ENCODE measurements at regions not wholly inside any gene's neighbourhood (a gene's known extent, or its start where the extent isn't known, plus 50 kb on each side); places are given as distances from the start of the nearest gene placed in this dataset.

DNA sequence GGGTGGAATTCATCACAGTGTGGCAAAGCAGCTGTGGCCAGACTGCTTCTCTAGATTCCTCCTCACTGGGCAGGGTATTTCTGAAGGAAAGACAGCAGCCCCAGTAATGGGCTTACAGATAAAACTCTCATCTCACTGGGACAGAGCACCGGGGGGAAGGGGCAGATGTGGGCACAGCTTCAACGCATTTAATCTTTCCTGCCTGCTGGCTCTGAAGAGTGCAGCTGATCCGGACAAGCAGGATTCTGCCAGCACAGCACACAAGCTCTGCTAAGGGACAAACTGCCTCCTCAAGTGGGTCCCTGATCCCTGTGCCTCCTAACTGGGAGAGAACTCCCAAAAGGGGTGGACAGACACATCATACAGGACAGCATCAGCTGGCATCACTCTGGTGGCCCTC is 779.9 kb upstream of the CNTNAP5 start (continued):
- no peak for TF ChIP-seq ZNF768 (tag by site-specific recombination; IDR thresholded peaks at IDR 0.05)

DNA sequence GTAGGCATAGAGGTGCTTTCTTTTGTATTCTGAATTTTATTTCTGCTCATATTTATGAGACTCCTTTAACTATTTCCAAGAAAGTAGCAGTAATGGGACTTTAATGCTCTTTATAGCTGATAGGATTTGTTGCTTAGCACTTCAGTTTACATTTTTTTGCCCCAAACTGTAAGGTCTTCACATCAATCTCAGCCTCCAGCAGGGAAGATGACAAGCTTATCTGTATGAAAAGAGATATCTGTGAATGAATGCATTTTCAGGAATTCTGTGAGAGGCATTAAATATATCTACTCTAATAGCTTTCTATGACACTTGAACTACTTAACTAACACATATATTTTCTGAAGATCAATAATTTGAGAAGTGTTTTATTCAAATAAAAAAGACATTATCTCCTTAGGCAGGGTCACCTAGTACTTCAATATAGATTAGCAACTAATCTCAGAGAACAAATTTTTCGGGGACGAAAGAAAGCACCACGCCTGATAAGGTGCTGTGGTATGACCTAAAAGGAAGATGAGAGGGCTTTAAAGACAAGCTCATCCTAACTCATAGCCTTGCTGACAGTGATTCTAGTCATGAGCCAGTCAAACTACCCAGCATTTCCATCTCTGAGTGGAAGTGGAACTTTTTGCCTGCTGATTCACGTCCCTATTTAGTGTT is 766.1 kb upstream of the CNTNAP5 start:
- H3K4me3 ChIP-seq (ENCODE audit: low read depth, low read length) = no peak overlapping the region
- CTCF ChIA-PET = interaction anchor here (0.7 kb wide), 1 partner anchor 1255 kb away, joined by 3 read pairs; no protein-coding TSS in a partner anchor

DNA sequence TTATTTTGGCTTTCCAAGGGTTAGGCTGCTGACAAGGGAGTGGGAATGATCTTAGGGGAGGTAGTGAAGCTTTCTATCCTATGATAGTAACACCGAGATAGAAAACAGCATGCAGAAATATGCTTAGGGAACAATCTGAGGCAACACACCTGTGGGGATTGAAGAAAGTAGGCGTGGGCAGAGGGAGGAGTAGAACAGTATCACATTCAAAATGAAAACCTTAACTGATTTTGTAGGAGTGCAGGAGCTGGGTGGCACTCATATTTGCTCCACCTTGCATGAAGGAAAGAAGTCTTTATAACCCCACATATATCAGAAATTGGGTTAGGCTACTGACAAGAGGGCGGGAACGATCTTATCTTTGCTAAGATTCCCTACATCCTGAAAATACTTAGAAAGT is 762.2 kb upstream of the CNTNAP5 start:
- POLR2A ChIA-PET = no interaction called here
- no peak overlapping the region for H3K4me3 ChIP-seq (ENCODE audit: low read depth, low read length)
- H3K4me1 ChIP-seq (ENCODE audit: control insufficient read depth, insufficient read depth, low read length) = no peaks in the 10 kb centered on the region
- CTCF ChIA-PET = no interaction called here
- H3K9me3 ChIP-seq (ENCODE audit: control insufficient read depth, insufficient read depth, low read depth, low read length) = no peaks in the 10 kb centered on the region
- H3K36me3 ChIP-seq (ENCODE audit: control insufficient read depth in 2 of 2, insufficient read depth in 1 of 2, low read length in 2 of 2) = no peaks in the 10 kb centered on the region
- H3K27ac ChIP-seq (ENCODE audit: extremely low read depth, low read depth, low read length) = no peak overlapping the region
- TF ChIP-seq ZNF777 (tag by site-specific recombination; IDR thresholded peaks at IDR 0.05; ENCODE audit: borderline replicate concordance) (no peak), ZNF561 (tag by site-specific recombination; IDR thresholded peaks at IDR 0.05; ENCODE audit: borderline replicate concordance) (no peak), ZNF623 (tag by site-specific recombination; IDR thresholded peaks at IDR 0.05) (no peak), ZBTB8A (tag by site-specific recombination; IDR thresholded peaks at IDR 0.05) (no peak), ZNF274 (IDR thresholded peaks at IDR 0.05; ENCODE audit: low read length) (no peak), ZNF274 (tag by site-specific recombination; IDR thresholded peaks at IDR 0.05; ENCODE audit: borderline replicate concordance) (no peak), OSR2 (tag by site-specific recombination; IDR thresholded peaks at IDR 0.05) (no peak), ZNF530 (tag by site-specific recombination; IDR thresholded peaks at IDR 0.05; ENCODE audit: low read depth) (no peak), OVOL3 (tag by site-specific recombination; IDR thresholded peaks at IDR 0.05) (no peak)
- TF ChIP-seq, protein P1, sequence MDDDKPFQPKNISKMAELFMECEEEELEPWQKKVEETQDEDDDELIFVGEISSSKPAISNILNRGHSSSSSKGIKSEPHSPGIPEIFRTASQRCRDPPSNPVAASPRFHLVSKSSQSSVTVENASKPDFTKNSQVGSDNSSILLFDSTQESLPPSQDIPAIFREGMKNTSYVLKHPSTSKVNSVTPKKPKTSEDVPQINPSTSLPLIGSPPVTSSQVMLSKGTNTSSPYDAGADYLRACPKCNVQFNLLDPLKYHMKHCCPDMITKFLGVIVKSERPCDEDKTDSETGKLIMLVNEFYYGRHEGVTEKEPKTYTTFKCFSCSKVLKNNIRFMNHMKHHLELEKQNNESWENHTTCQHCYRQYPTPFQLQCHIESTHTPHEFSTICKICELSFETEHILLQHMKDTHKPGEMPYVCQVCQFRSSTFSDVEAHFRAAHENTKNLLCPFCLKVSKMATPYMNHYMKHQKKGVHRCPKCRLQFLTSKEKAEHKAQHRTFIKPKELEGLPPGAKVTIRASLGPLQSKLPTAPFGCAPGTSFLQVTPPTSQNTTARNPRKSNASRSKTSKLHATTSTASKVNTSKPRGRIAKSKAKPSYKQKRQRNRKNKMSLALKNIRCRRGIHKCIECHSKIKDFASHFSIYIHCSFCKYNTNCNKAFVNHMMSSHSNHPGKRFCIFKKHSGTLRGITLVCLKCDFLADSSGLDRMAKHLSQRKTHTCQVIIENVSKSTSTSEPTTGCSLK (tag by site-specific recombination; IDR thresholded peaks at IDR 0.05) = no peak

More for the DNA sequence above, 766.1 kb upstream of the CNTNAP5 start:
- TF ChIP-seq ZNF394 (tag by site-specific recombination; IDR thresholded peaks at IDR 0.05; ENCODE audit: borderline replicate concordance) = no peak
- no peak for TF ChIP-seq ZNF560 (tag by site-specific recombination; IDR thresholded peaks at IDR 0.05; ENCODE audit: borderline replicate concordance)
- TF ChIP-seq GLIS2 (tag by site-specific recombination; IDR thresholded peaks at IDR 0.05) = no peak
- TF ChIP-seq, protein P2, sequence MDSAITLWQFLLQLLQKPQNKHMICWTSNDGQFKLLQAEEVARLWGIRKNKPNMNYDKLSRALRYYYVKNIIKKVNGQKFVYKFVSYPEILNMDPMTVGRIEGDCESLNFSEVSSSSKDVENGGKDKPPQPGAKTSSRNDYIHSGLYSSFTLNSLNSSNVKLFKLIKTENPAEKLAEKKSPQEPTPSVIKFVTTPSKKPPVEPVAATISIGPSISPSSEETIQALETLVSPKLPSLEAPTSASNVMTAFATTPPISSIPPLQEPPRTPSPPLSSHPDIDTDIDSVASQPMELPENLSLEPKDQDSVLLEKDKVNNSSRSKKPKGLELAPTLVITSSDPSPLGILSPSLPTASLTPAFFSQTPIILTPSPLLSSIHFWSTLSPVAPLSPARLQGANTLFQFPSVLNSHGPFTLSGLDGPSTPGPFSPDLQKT (IDR thresholded peaks at IDR 0.05; ENCODE audit: borderline replicate concordance, low read depth, low read length) = no peak
- TF ChIP-seq FEZF1 (tag by site-specific recombination; IDR thresholded peaks at IDR 0.05) = no peak
- no peak for TF ChIP-seq ZNF843 (tag by site-specific recombination; IDR thresholded peaks at IDR 0.05)
- no peak for TF ChIP-seq KLF8 (tag by site-specific recombination; IDR thresholded peaks at IDR 0.05)
- TF ChIP-seq ZNF311 (tag by site-specific recombination; IDR thresholded peaks at IDR 0.05; ENCODE audit: borderline replicate concordance) = no peak
- no peak for TF ChIP-seq ZNF791 (tag by site-specific recombination; IDR thresholded peaks at IDR 0.05)
- no peak for TF ChIP-seq ZNF596 (tag by site-specific recombination; IDR thresholded peaks at IDR 0.05)
- no peak for TF ChIP-seq ZNF214 (tag by site-specific recombination; IDR thresholded peaks at IDR 0.05; ENCODE audit: borderline replicate concordance)
- TF ChIP-seq SP7 (tag by site-specific recombination; IDR thresholded peaks at IDR 0.05) = no peak
- no peak for TF ChIP-seq ZNF19 (tag by site-specific recombination; IDR thresholded peaks at IDR 0.05; ENCODE audit: low read depth)
- TF ChIP-seq, protein P3, sequence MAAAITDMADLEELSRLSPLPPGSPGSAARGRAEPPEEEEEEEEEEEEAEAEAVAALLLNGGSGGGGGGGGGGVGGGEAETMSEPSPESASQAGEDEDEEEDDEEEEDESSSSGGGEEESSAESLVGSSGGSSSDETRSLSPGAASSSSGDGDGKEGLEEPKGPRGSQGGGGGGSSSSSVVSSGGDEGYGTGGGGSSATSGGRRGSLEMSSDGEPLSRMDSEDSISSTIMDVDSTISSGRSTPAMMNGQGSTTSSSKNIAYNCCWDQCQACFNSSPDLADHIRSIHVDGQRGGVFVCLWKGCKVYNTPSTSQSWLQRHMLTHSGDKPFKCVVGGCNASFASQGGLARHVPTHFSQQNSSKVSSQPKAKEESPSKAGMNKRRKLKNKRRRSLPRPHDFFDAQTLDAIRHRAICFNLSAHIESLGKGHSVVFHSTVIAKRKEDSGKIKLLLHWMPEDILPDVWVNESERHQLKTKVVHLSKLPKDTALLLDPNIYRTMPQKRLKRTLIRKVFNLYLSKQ (tag by site-specific recombination; IDR thresholded peaks at IDR 0.05; ENCODE audit: borderline replicate concordance) = no peak
- TF ChIP-seq ZNF548 (tag by site-specific recombination; IDR thresholded peaks at IDR 0.05) = no peak
- TF ChIP-seq, protein P4, sequence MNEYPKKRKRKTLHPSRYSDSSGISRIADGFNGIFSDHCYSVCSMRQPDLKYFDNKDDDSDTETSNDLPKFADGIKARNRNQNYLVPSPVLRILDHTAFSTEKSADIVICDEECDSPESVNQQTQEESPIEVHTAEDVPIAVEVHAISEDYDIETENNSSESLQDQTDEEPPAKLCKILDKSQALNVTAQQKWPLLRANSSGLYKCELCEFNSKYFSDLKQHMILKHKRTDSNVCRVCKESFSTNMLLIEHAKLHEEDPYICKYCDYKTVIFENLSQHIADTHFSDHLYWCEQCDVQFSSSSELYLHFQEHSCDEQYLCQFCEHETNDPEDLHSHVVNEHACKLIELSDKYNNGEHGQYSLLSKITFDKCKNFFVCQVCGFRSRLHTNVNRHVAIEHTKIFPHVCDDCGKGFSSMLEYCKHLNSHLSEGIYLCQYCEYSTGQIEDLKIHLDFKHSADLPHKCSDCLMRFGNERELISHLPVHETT (tag by site-specific recombination; IDR thresholded peaks at IDR 0.05) = no peak
- no peak for TF ChIP-seq SALL2 (tag by site-specific recombination; IDR thresholded peaks at IDR 0.05; ENCODE audit: borderline replicate concordance)
- no peak for TF ChIP-seq WT1 (tag by site-specific recombination; IDR thresholded peaks at IDR 0.05)
- TF ChIP-seq, protein P5, sequence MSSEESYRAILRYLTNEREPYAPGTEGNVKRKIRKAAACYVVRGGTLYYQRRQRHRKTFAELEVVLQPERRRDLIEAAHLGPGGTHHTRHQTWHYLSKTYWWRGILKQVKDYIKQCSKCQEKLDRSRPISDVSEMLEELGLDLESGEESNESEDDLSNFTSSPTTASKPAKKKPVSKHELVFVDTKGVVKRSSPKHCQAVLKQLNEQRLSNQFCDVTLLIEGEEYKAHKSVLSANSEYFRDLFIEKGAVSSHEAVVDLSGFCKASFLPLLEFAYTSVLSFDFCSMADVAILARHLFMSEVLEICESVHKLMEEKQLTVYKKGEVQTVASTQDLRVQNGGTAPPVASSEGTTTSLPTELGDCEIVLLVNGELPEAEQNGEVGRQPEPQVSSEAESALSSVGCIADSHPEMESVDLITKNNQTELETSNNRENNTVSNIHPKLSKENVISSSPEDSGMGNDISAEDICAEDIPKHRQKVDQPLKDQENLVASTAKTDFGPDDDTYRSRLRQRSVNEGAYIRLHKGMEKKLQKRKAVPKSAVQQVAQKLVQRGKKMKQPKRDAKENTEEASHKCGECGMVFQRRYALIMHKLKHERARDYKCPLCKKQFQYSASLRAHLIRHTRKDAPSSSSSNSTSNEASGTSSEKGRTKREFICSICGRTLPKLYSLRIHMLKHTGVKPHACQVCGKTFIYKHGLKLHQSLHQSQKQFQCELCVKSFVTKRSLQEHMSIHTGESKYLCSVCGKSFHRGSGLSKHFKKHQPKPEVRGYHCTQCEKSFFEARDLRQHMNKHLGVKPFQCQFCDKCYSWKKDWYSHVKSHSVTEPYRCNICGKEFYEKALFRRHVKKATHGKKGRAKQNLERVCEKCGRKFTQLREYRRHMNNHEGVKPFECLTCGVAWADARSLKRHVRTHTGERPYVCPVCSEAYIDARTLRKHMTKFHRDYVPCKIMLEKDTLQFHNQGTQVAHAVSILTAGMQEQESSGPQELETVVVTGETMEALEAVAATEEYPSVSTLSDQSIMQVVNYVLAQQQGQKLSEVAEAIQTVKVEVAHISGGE (tag by site-specific recombination; conservative IDR thresholded peaks at IDR 0.05; ENCODE audit: low read depth) = no peak
- Histone ChIP-seq H3K36me3 (ENCODE audit: control insufficient read depth in 2 of 2, insufficient read depth in 1 of 2, low read length in 2 of 2) (no peaks in the 10 kb centered on the region), H3K4me1 (ENCODE audit: control insufficient read depth, insufficient read depth, low read length) (no peaks in the 10 kb centered on the region), H3K27ac (ENCODE audit: extremely low read depth, low read depth, low read length) (no peak overlapping the region), H3K9me3 (ENCODE audit: control insufficient read depth, insufficient read depth, low read depth, low read length) (no peaks in the 10 kb centered on the region)
- POLR2A ChIA-PET = no interaction called here
